Neural crest cell (in vitro differentiated cells): ENCODE measurements at regions not wholly inside any gene's neighbourhood (a gene's known extent, or its start where the extent isn't known, plus 50 kb on each side); places are given as distances from the start of the nearest gene placed in this dataset.

ENCODE experiments used
- DNase-seq: peaks from one replicate; pipeline ENCODE4 v3.0.0; 2021; ENCODE audit warnings: low read depth, mixed read lengths, low spot score
- H3K27ac Mint-ChIP-seq: one replicate; pipeline ENCODE4 v1.8.0; 2021; ENCODE audit warnings: mild to moderate bottlenecking, mixed read lengths; ENCODE audit not compliant: unreplicated experiment
- H3K27me3 Mint-ChIP-seq: 2 replicates; pipeline ENCODE4 v1.8.0; 2021; ENCODE audit warnings: low read depth, mild to moderate bottlenecking, mixed read lengths
- H3K36me3 Mint-ChIP-seq: 2 replicates; pipeline ENCODE4 v1.8.0; 2021; ENCODE audit warnings: low read depth, mild to moderate bottlenecking, mixed read lengths
- H3K4me1 Mint-ChIP-seq: 2 replicates; pipeline ENCODE4 v1.8.0; 2021; ENCODE audit warnings: mixed read lengths
- H3K4me3 Mint-ChIP-seq: one replicate; pipeline ENCODE4 v1.8.0; 2021; ENCODE audit warnings: mild to moderate bottlenecking, mixed read lengths
- H3K9me3 Mint-ChIP-seq: 2 replicates; pipeline ENCODE4 v1.8.0; 2021; ENCODE audit warnings: mixed read lengths
- TF ChIP-seq, protein P1 (sequence below): fragments of 200-600 bp; sonication (generic); conservative IDR thresholded peaks from 2 replicates; pipeline ENCODE4 v1.5.0; 2021; ENCODE audit warnings: antibody characterized with exemption, mild to moderate bottlenecking

- no peak overlapping the region for H3K27ac Mint-ChIP-seq
- H3K27me3 Mint-ChIP-seq, result peaks cover 15% of the 10 kb centered on the region
- no peaks in the 10 kb centered on the region for H3K36me3 Mint-ChIP-seq
- H3K4me1 Mint-ChIP-seq, result no peaks in the 10 kb centered on the region
- TF ChIP-seq, protein P1, sequence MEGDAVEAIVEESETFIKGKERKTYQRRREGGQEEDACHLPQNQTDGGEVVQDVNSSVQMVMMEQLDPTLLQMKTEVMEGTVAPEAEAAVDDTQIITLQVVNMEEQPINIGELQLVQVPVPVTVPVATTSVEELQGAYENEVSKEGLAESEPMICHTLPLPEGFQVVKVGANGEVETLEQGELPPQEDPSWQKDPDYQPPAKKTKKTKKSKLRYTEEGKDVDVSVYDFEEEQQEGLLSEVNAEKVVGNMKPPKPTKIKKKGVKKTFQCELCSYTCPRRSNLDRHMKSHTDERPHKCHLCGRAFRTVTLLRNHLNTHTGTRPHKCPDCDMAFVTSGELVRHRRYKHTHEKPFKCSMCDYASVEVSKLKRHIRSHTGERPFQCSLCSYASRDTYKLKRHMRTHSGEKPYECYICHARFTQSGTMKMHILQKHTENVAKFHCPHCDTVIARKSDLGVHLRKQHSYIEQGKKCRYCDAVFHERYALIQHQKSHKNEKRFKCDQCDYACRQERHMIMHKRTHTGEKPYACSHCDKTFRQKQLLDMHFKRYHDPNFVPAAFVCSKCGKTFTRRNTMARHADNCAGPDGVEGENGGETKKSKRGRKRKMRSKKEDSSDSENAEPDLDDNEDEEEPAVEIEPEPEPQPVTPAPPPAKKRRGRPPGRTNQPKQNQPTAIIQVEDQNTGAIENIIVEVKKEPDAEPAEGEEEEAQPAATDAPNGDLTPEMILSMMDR, result no peak
- H3K9me3 Mint-ChIP-seq, result peaks cover 3% of the 10 kb centered on the region
- DNase-seq, result no peak
- H3K4me3 Mint-ChIP-seq, result no peak overlapping the region
Observed at GRCh38 chr12:82124711-82125380, 233.3 kb downstream of the CCDC59 start.

GRCh38 chr12:82121545-82121944, 236.6 kb downstream of the CCDC59 start:
- Mint-ChIP-seq H3K4me1 (no peaks in the 10 kb centered on the region), H3K4me3 (no peak overlapping the region), H3K36me3 (no peaks in the 10 kb centered on the region), H3K27ac (no peak overlapping the region), H3K9me3 (peaks cover 3% of the 10 kb centered on the region), H3K27me3 (peaks cover 15% of the 10 kb centered on the region)
- TF ChIP-seq, protein P1, result no peak
- DNase-seq, result no peak

DNA sequence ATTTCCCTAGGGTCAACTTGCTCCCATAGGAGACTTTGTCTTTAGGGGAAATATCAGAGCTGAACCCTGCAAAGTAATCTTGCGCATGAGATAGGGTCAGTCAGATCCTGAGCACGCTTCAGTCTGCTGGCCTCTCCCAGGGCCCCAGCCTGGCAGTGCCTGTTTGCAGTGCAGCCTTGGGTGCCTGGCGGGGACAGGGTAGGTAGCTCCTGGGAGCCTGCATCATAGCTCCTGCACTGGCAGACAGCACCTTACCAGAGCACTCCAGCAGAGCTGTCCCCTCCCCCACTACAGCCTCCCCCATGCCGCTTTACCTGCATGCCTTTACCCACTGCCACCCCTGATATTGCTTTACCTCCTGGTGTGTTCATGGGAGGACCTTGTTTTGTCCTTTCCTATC, 237.3 kb downstream of the CCDC59 start:
- H3K27me3 Mint-ChIP-seq, result peaks cover 15% of the 10 kb centered on the region
- DNase-seq, result no peak
- H3K36me3 Mint-ChIP-seq, result no peaks in the 10 kb centered on the region
- H3K4me1 Mint-ChIP-seq, result no peaks in the 10 kb centered on the region
- TF ChIP-seq, protein P1, result no peak
- H3K9me3 Mint-ChIP-seq, result peaks cover 4% of the 10 kb centered on the region
- no peak overlapping the region for H3K27ac Mint-ChIP-seq
- no peak overlapping the region for H3K4me3 Mint-ChIP-seq

GRCh38 chr12:82109243-82109642, 248.9 kb downstream of the CCDC59 start:
- no peaks in the 10 kb centered on the region for H3K27me3 Mint-ChIP-seq
- H3K4me3 Mint-ChIP-seq, result no peak overlapping the region
- TF ChIP-seq, protein P1, result no peak
- DNase-seq, result no peak
- H3K36me3 Mint-ChIP-seq, result no peaks in the 10 kb centered on the region
- no peak overlapping the region for H3K27ac Mint-ChIP-seq
- no peaks in the 10 kb centered on the region for H3K4me1 Mint-ChIP-seq
- peaks cover 7% of the 10 kb centered on the region for H3K9me3 Mint-ChIP-seq

DNA sequence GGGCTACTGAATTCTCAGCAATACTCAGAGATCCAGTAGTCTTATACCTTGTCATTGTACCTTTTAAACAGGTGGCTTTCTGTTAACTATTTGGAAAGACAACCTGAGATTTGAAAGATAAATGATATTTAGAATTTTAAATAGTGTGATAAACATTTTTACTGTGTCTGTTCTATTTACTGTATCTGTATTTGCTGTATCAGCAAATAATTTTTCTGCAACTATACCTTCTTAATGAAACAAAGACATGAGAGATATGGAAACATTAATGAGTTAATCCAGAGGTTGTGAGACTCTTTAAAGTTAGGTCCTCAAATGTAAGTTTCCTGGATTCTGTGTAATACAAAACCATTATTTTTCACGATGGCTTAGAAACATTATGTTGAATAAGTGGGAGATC, 249.6 kb downstream of the CCDC59 start:
- TF ChIP-seq, protein P1, result no peak
- Mint-ChIP-seq H3K27me3 (no peaks in the 10 kb centered on the region), H3K36me3 (no peaks in the 10 kb centered on the region)

More for the DNA sequence above, 249.6 kb downstream of the CCDC59 start:
- Mint-ChIP-seq H3K4me1 (no peaks in the 10 kb centered on the region), H3K27ac (no peak overlapping the region), H3K4me3 (no peak overlapping the region), H3K9me3 (peaks cover 7% of the 10 kb centered on the region)
- no peak for DNase-seq
